Keratinocyte (primary cell): ENCODE measurements at regions not wholly inside any gene's neighbourhood (a gene's known extent, or its start where the extent isn't known, plus 50 kb on each side); places are given as distances from the start of the nearest gene placed in this dataset.

Experiments
- EZH2 ChIP-seq: IDR thresholded peaks from one replicate; pipeline ENCODE4 v1.6.1; 2012; ENCODE audit warnings: inconsistent platforms, mild to moderate bottlenecking, low read length, moderate library complexity
- TF ChIP-seq, protein P1 (sequence below), 3 experiments: IDR thresholded peaks in 1 of 3; conservative IDR thresholded peaks in 1 of 3; optimal IDR thresholded peaks in 1 of 3; 2 replicates in 2 of 3; 3 replicates in 1 of 3; pipeline versions ENCODE3 to v1.5.1; 2011; ENCODE audit warnings: low read length in 3 of 3, mild to moderate bottlenecking in 3 of 3, moderate library complexity in 2 of 3, control low read depth in 1 of 3, inconsistent platforms in 1 of 3; ENCODE audit not compliant: insufficient read depth in 2 of 3; ENCODE audit errors: extremely low read depth in 1 of 3

DNA sequence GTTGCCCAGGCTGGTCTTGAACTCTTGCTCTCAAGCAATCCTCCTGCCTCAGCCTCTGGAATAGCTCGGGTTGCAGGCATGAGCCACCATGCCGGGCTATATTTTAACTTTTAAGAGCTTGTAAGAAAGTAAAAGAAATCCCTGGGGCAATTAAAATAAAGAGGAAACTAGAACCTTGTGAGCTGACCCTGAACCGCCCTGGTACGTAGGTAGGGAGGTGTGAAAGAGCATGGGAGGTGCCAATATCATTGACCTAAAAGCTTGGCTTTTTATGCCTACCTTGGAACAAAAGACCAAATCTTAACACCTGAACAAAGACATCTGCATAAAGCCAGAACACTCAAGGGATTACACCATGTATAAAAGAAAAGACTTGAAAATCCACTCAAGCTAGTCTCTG is 595.1 kb downstream of the SOX6 start:
- TF ChIP-seq, protein P1, sequence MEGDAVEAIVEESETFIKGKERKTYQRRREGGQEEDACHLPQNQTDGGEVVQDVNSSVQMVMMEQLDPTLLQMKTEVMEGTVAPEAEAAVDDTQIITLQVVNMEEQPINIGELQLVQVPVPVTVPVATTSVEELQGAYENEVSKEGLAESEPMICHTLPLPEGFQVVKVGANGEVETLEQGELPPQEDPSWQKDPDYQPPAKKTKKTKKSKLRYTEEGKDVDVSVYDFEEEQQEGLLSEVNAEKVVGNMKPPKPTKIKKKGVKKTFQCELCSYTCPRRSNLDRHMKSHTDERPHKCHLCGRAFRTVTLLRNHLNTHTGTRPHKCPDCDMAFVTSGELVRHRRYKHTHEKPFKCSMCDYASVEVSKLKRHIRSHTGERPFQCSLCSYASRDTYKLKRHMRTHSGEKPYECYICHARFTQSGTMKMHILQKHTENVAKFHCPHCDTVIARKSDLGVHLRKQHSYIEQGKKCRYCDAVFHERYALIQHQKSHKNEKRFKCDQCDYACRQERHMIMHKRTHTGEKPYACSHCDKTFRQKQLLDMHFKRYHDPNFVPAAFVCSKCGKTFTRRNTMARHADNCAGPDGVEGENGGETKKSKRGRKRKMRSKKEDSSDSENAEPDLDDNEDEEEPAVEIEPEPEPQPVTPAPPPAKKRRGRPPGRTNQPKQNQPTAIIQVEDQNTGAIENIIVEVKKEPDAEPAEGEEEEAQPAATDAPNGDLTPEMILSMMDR (optimal IDR thresholded peaks at IDR 0.05 in 1 of 3, IDR thresholded peaks at IDR 0.05 in 1 of 3, conservative IDR thresholded peaks at IDR 0.05 in 1 of 3; ENCODE audit: extremely low read depth in 1 of 3, insufficient read depth in 2 of 3, low read length in 3 of 3) = no peak
- TF ChIP-seq EZH2 = no peak
